H1 (cell line): ENCODE measurements at regions not wholly inside any gene's neighbourhood (a gene's known extent, or its start where the extent isn't known, plus 50 kb on each side); places are given as distances from the start of the nearest gene placed in this dataset.

Experiments
- CTCF ChIA-PET: fragments of 300-600 bp; sonication (Branson Sonifier 250); formaldehyde crosslinking; loops from one replicate; lab custom pipeline; 2021; ENCODE audit not compliant: partially characterized antibody; lab: Charles Lee
- POLR2A ChIA-PET: fragments of 300-600 bp; sonication (Branson Sonifier 250); formaldehyde crosslinking; loops from one replicate; lab custom pipeline; 2021; ENCODE audit warnings: inconsistent platforms; ENCODE audit not compliant: partially characterized antibody; lab: Charles Lee
- DNase-seq, 2 experiments: peaks; one replicate each; pipeline versions ENCODE4 v3.0.0 to v3.0.0-alpha.2; 2010 to 2022; ENCODE audit warnings: low spot score in 2 of 2, low read depth in 1 of 2, mixed read lengths in 1 of 2
- FAIRE-seq: peaks from 2 replicates; lab custom pipeline; 2011; peaks lifted over from hg19 to GRCh38; lab: Jason Lieb, UNC
- H2AFZ ChIP-seq: 2 replicates; pipeline ENCODE4 v1.8.1; 2012; ENCODE audit warnings: low read length, inconsistent platforms
- H2AK5ac ChIP-seq: 2 replicates; pipeline ENCODE4 v1.6.1; 2013; ENCODE audit warnings: low read depth, low read length
- H2BK120ac ChIP-seq: replicated peaks from 2 replicates; pipeline ENCODE3; 2013; ENCODE audit warnings: low read depth, low read length, inconsistent platforms
- H2BK12ac ChIP-seq: 2 replicates; pipeline ENCODE4 v1.6.1; 2013; ENCODE audit warnings: low read depth, low read length
- H2BK15ac ChIP-seq: 2 replicates; pipeline ENCODE4 v1.6.1; 2013; ENCODE audit warnings: low read length
- H2BK20ac ChIP-seq: 2 replicates; pipeline ENCODE4 v1.6.1; 2013; ENCODE audit warnings: low read length
- H2BK5ac ChIP-seq: 2 replicates; pipeline ENCODE4 v1.6.1; 2013; ENCODE audit warnings: low read depth, low read length
- H3K14ac ChIP-seq: 2 replicates; pipeline ENCODE4 v1.6.1; 2013; ENCODE audit warnings: inconsistent platforms; ENCODE audit not compliant: insufficient read length
- H3K18ac ChIP-seq: 2 replicates; pipeline ENCODE4 v1.6.1; 2013; ENCODE audit warnings: low read length; ENCODE audit errors: extremely low read depth
- H3K23ac ChIP-seq: 2 replicates; pipeline ENCODE4 v1.6.1; 2013; ENCODE audit warnings: inconsistent platforms; ENCODE audit not compliant: insufficient read length
- H3K23me2 ChIP-seq: 2 replicates; pipeline ENCODE4 v1.6.1; 2013; ENCODE audit warnings: low read depth, low read length
- H3K27ac ChIP-seq: 2 replicates; pipeline ENCODE4 v1.6.1; 2011; ENCODE audit warnings: low read depth, low read length, inconsistent platforms
- H3K27me3 ChIP-seq, 4 experiments: replicated peaks in 1 of 4; 1 replicate in 1 of 4; 2 replicates in 3 of 4; pipeline versions ENCODE4 v1.6.1 to v1.8.1; 2011 to 2013; ENCODE audit warnings: low read length in 3 of 4, mild to moderate bottlenecking in 3 of 4, inconsistent platforms in 2 of 4, mixed read lengths in 2 of 4, moderate library complexity in 1 of 4; ENCODE audit not compliant: control insufficient read depth in 3 of 4, insufficient read depth in 3 of 4; ENCODE audit errors: extremely low read depth in 1 of 4
- H3K36me3 ChIP-seq, 4 experiments: 2 replicates each; pipeline versions ENCODE4 v1.6.1 to v1.8.1; 2011 to 2013; ENCODE audit warnings: mild to moderate bottlenecking in 4 of 4, low read length in 3 of 4, moderate library complexity in 2 of 4, control low read depth in 1 of 4, inconsistent platforms in 1 of 4; ENCODE audit not compliant: insufficient read depth in 4 of 4, control insufficient read depth in 2 of 4
- H3K4ac ChIP-seq: replicated peaks from 2 replicates; pipeline ENCODE3; 2013; ENCODE audit warnings: low read length, low read depth, mixed read lengths, inconsistent platforms; ENCODE audit not compliant: insufficient read length
- H3K4me1 ChIP-seq, 4 experiments: replicated peaks in 1 of 4; 1 replicate in 1 of 4; 2 replicates in 3 of 4; pipeline versions ENCODE4 v1.6.1 to v1.8.1; 2011 to 2013; ENCODE audit warnings: low read length in 3 of 4, inconsistent platforms in 2 of 4, mixed read lengths in 1 of 4; ENCODE audit not compliant: insufficient read depth in 4 of 4, control insufficient read depth in 3 of 4
- H3K4me2 ChIP-seq, 2 experiments: 2 replicates each; pipeline versions ENCODE4 v1.6.1 to v1.8.1; 2011 to 2013; ENCODE audit warnings: low read depth in 2 of 2, low read length in 2 of 2, control low read depth in 1 of 2, inconsistent platforms in 1 of 2, mild to moderate bottlenecking in 1 of 2; ENCODE audit not compliant: insufficient read depth in 1 of 2
- H3K4me3 ChIP-seq, 4 experiments: fragments of 200-600, 300-600 bp in 1 of 4; sonication (generic), shearing (Covaris generic), sonication (Bioruptor Twin) in 1 of 4; 2 replicates each; pipeline versions ENCODE4 v1.5.1 to v1.8.1; 2011 to 2016; ENCODE audit warnings: low read length in 4 of 4, low read depth in 3 of 4, control low read depth in 2 of 4, inconsistent platforms in 2 of 4, mild to moderate bottlenecking in 2 of 4, mixed read lengths in 1 of 4, moderate library complexity in 1 of 4; ENCODE audit not compliant: insufficient read depth in 2 of 4; ENCODE audit errors: extremely low read depth in 1 of 4
- H3K56ac ChIP-seq: replicated peaks from 2 replicates; pipeline ENCODE3; 2013; ENCODE audit warnings: low read depth, mild to moderate bottlenecking, mixed read lengths, low read length, inconsistent platforms; ENCODE audit not compliant: insufficient read length
- H3K79me1 ChIP-seq: 2 replicates; pipeline ENCODE4 v1.6.1; 2013; ENCODE audit warnings: low read depth, low read length, control low read depth
- H3K79me2 ChIP-seq, 2 experiments: 2 replicates each; pipeline versions ENCODE4 v1.6.1 to v1.8.1; 2012 to 2013; ENCODE audit warnings: low read length in 2 of 2, mild to moderate bottlenecking in 2 of 2, inconsistent platforms in 1 of 2; ENCODE audit not compliant: insufficient read depth in 2 of 2, control insufficient read depth in 1 of 2
- H3K9ac ChIP-seq, 4 experiments: replicated peaks in 1 of 4; 1 replicate in 1 of 4; 2 replicates in 3 of 4; pipeline versions ENCODE4 v1.6.1 to v1.8.1; 2011 to 2013; ENCODE audit warnings: low read depth in 3 of 4, low read length in 3 of 4, control low read depth in 2 of 4, mild to moderate bottlenecking in 2 of 4, moderate library complexity in 2 of 4, inconsistent platforms in 1 of 4; ENCODE audit errors: extremely low read depth in 1 of 4
- H3K9me3 ChIP-seq, 2 experiments: 2 replicates each; pipeline versions ENCODE4 v1.6.1 to v1.8.1; 2012 to 2013; ENCODE audit warnings: mild to moderate bottlenecking in 2 of 2, moderate library complexity in 2 of 2, control low read depth in 1 of 2, inconsistent platforms in 1 of 2, low read depth in 1 of 2, low read length in 1 of 2, mixed read lengths in 1 of 2; ENCODE audit not compliant: insufficient read depth in 2 of 2
- H4K20me1 ChIP-seq, 2 experiments: replicated peaks in 1 of 2; 2 replicates each; pipeline versions ENCODE3 to v1.8.1; 2011 to 2013; ENCODE audit warnings: inconsistent platforms in 2 of 2, low read length in 2 of 2, mild to moderate bottlenecking in 1 of 2; ENCODE audit not compliant: insufficient read depth in 2 of 2, control insufficient read depth in 1 of 2
- H4K5ac ChIP-seq: 2 replicates; pipeline ENCODE4 v1.6.1; 2013; ENCODE audit warnings: low read length, low read depth, mixed read lengths, inconsistent platforms; ENCODE audit not compliant: insufficient read length
- H4K8ac ChIP-seq: 2 replicates; pipeline ENCODE4 v1.8.0; 2013; ENCODE audit warnings: mild to moderate bottlenecking, moderate library complexity, low read length, inconsistent platforms; ENCODE audit not compliant: insufficient read depth; ENCODE audit errors: extremely low read depth
- H4K91ac ChIP-seq: replicated peaks from 2 replicates; pipeline ENCODE3; 2013; ENCODE audit warnings: low read length, mixed read lengths, inconsistent platforms; ENCODE audit not compliant: insufficient read length
- BCL11A ChIP-seq, 2 experiments: IDR thresholded peaks; one replicate each; pipeline ENCODE4 v1.6.1; 2011; ENCODE audit warnings: low read depth in 2 of 2, low read length in 2 of 2, mild to moderate bottlenecking in 2 of 2
- BRCA1 ChIP-seq: IDR thresholded peaks from 2 replicates; pipeline ENCODE4 v1.6.1; 2012; ENCODE audit warnings: low read depth, low read length, improper control_type of control experiment
- CREB1 ChIP-seq: IDR thresholded peaks from 2 replicates; pipeline ENCODE4 v1.6.1; 2012; ENCODE audit warnings: inconsistent platforms
- CTBP2 ChIP-seq: IDR thresholded peaks from 2 replicates; pipeline ENCODE4 v1.7.0; 2011; ENCODE audit warnings: borderline replicate concordance, mild to moderate bottlenecking, moderate library complexity, mixed read lengths, low read length; ENCODE audit not compliant: insufficient read depth, insufficient read length
- EGR1 ChIP-seq: IDR thresholded peaks from 2 replicates; pipeline ENCODE4 v1.6.1; 2011; ENCODE audit warnings: low read depth, low read length, borderline replicate concordance
- EP300 ChIP-seq, 2 experiments: IDR thresholded peaks; 1 replicate in 1 of 2; 2 replicates in 1 of 2; pipeline ENCODE4 v1.6.1; 2011 to 2012; ENCODE audit warnings: low read depth in 2 of 2, low read length in 2 of 2, mild to moderate bottlenecking in 2 of 2, borderline replicate concordance in 1 of 2, inconsistent platforms in 1 of 2, moderate library complexity in 1 of 2
- EZH2 ChIP-seq: fragments of 200-600 bp; sonication (generic); IDR thresholded peaks from 2 replicates; pipeline ENCODE4 v1.7.1; 2012; ENCODE audit warnings: low read depth, mild to moderate bottlenecking, moderate library complexity, low read length, inconsistent platforms; ENCODE audit not compliant: severe bottlenecking
- FOSL1 ChIP-seq: IDR thresholded peaks from 2 replicates; pipeline ENCODE4 v1.6.1; 2011; ENCODE audit warnings: mild to moderate bottlenecking, low read depth, low read length, moderate library complexity; ENCODE audit not compliant: insufficient read depth
- KDM1A ChIP-seq: fragments of 200-600, 300-600 bp; sonication (generic); IDR thresholded peaks from 2 replicates; pipeline ENCODE4 v1.7.1; 2016; ENCODE audit warnings: mild to moderate bottlenecking, low read length, borderline replicate concordance
- KDM5A ChIP-seq: fragments of 200-600 bp; IDR thresholded peaks from 2 replicates; pipeline ENCODE4 v1.7.1; 2012; ENCODE audit warnings: mild to moderate bottlenecking, low read length, inconsistent platforms, mixed read lengths
- RXRA ChIP-seq: IDR thresholded peaks from 2 replicates; pipeline ENCODE4 v1.6.1; 2011; ENCODE audit warnings: low read depth, mild to moderate bottlenecking, low read length, moderate library complexity; ENCODE audit not compliant: insufficient read depth
- SRF ChIP-seq: IDR thresholded peaks from 2 replicates; pipeline ENCODE4 v1.6.1; 2011; ENCODE audit warnings: mild to moderate bottlenecking, low read depth, low read length, moderate library complexity
- TCF12 ChIP-seq: IDR thresholded peaks from 2 replicates; pipeline ENCODE4 v1.6.1; 2011; ENCODE audit warnings: low read depth, mild to moderate bottlenecking, low read length
- USF2 ChIP-seq: IDR thresholded peaks from 2 replicates; pipeline ENCODE4 v1.6.1; 2011; ENCODE audit warnings: low read length, improper control_type of control experiment
- WGBS, 2 experiments: shearing (Covaris generic) in 1 of 2; methylation state at CpG; one replicate each; pipeline versions ENCODE4 v1.1.6 to v1.1.7; 2013 to 2015; ENCODE audit warnings: low lambda C conversion rate in 2 of 2, mixed read lengths in 2 of 2, inconsistent platforms in 1 of 2, low coverage in 1 of 2, missing lambda C conversion rate in 1 of 2; ENCODE audit not compliant: insufficient replicate concordance in 2 of 2, insufficient coverage in 1 of 2, insufficient read length in 1 of 2; ENCODE audit errors: extremely low coverage in 1 of 2, missing lambda C conversion rate in 1 of 2; 5-methylcytosine and 5-hydroxymethylcytosine counted together

- H3K79me1 ChIP-seq = no peaks in the 10 kb centered on the region
- no peak overlapping the region for H3K18ac ChIP-seq
- no peak for DNase-seq
- no peak overlapping the region for H3K14ac ChIP-seq
- H3K36me3 ChIP-seq = no peaks in the 10 kb centered on the region
- no peak overlapping the region for H2BK12ac ChIP-seq
- no peak overlapping the region for H2BK15ac ChIP-seq
- H3K4me2 ChIP-seq = no peak overlapping the region
- H3K23me2 ChIP-seq = no peaks in the 10 kb centered on the region
- 82% methylated on average over 2 of the region's 2 CpGs; no CpG with 5 or more reads in 1 of the 2 experiments for WGBS, 2 experiments
- H3K79me2 ChIP-seq = no peaks in the 10 kb centered on the region
- POLR2A ChIA-PET = interaction anchor here (1.5 kb wide), 1 partner anchor 15 kb away, joined by 4 read pairs; no protein-coding TSS in a partner anchor
- no peak overlapping the region for H4K8ac ChIP-seq
- H3K27ac ChIP-seq = no peak overlapping the region
- CTCF ChIA-PET = no interaction called here
- no peaks in the 10 kb centered on the region for H3K4me1 ChIP-seq
- no peaks in the 10 kb centered on the region for H4K20me1 ChIP-seq
- no peak overlapping the region for H2BK5ac ChIP-seq
- no peak overlapping the region for H2BK120ac ChIP-seq
- H3K27me3 ChIP-seq = no peaks in the 10 kb centered on the region
- FAIRE-seq = no peak
- H4K5ac ChIP-seq = no peak overlapping the region
- no peak overlapping the region for H3K9ac ChIP-seq
- no peak overlapping the region for H2AFZ ChIP-seq
- peaks cover 3 to 4% of the 10 kb centered on the region in 2 experiments; a peak in 3 of 4 replicates for H3K9me3 ChIP-seq
- no peak overlapping the region for H4K91ac ChIP-seq
- no peak overlapping the region for H3K4me3 ChIP-seq
- H3K4ac ChIP-seq = no peak overlapping the region
- H3K56ac ChIP-seq = no peak overlapping the region
- no peak overlapping the region for H2BK20ac ChIP-seq
- no peak overlapping the region for H2AK5ac ChIP-seq
- H3K23ac ChIP-seq = no peak overlapping the region
- TF ChIP-seq EGR1 = no peak
- TF ChIP-seq SRF = no peak
- TF ChIP-seq USF2 = no peak
- no peak for TF ChIP-seq KDM5A
- no peak for TF ChIP-seq RXRA
- no peak for TF ChIP-seq BCL11A (IDR thresholded peaks at IDR 0.05; ENCODE audit: low read depth in 2 of 2, low read length in 2 of 2)
- TF ChIP-seq KDM1A = no peak
- no peak for TF ChIP-seq CREB1
- TF ChIP-seq TCF12 = no peak
- TF ChIP-seq EP300 (IDR thresholded peaks at IDR 0.05; ENCODE audit: borderline replicate concordance in 1 of 2, low read depth in 2 of 2, low read length in 2 of 2) = no peak
- TF ChIP-seq BRCA1 = no peak
- no peak for TF ChIP-seq EZH2
- no peak for TF ChIP-seq FOSL1
- no peak for TF ChIP-seq CTBP2
These were observed 80.4 kb downstream of the EDNRB start for GRCh38 chr13:77838271-77838670.
